ENCODE measurements at regions not wholly inside any gene's neighbourhood (a gene's known extent, or its start where the extent isn't known, plus 50 kb on each side); places are given as distances from the start of the nearest gene placed in this dataset.

DNA sequence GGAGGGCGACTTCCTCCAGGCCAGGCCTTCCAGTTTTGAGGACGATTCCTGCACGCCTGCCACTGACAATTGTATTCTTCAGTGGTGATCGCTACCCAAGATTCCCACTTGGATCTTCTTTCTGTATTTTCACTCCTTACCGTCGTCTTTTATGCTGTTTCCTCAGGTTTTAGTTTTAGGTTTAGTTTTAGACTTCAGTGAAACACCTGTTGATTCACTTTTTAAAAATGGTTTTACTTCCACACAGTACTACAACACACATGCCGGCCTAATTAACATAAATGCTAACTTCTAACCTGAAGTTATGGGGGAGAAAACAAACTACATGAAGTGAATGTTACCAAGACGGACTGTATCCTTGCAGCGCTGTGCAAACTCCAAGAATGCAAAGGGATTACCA, 530.6 kb upstream of the MGMT start:
- TF ChIP-seq, protein P1, sequence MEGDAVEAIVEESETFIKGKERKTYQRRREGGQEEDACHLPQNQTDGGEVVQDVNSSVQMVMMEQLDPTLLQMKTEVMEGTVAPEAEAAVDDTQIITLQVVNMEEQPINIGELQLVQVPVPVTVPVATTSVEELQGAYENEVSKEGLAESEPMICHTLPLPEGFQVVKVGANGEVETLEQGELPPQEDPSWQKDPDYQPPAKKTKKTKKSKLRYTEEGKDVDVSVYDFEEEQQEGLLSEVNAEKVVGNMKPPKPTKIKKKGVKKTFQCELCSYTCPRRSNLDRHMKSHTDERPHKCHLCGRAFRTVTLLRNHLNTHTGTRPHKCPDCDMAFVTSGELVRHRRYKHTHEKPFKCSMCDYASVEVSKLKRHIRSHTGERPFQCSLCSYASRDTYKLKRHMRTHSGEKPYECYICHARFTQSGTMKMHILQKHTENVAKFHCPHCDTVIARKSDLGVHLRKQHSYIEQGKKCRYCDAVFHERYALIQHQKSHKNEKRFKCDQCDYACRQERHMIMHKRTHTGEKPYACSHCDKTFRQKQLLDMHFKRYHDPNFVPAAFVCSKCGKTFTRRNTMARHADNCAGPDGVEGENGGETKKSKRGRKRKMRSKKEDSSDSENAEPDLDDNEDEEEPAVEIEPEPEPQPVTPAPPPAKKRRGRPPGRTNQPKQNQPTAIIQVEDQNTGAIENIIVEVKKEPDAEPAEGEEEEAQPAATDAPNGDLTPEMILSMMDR (IDR thresholded peaks at IDR 0.05; ENCODE audit: low read depth, low read length): no peak

DNA sequence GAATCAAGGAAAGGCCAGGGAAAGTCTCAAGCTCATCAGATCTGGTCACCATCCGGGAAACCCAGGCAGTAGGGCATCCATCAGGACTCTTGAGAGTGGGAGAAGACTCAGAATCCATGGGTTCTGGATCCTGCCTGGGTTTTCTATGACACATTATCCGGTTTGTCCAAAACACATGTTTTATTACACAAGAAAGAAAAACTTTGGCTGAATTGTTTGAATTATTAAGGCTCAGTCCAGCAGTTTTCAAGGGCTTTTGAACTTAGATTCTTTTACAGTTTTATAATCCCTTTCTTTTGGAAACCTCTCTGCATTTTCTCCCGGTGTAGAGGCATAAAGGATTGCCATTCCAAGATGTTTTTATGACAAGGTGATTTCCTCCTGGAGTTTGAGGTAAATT, 528.5 kb upstream of the MGMT start:
- no peak for DNase-seq (ENCODE audit: extremely low read depth, low read depth)
- TF ChIP-seq, protein P1 (IDR thresholded peaks at IDR 0.05; ENCODE audit: low read depth, low read length): no peak

More for the DNA sequence above, 530.6 kb upstream of the MGMT start:
- no peak for DNase-seq (ENCODE audit: extremely low read depth, low read depth)

GRCh38 chr10:128940081-128940480, 527.0 kb upstream of the MGMT start:
- DNase-seq (ENCODE audit: extremely low read depth, low read depth): no peak
- TF ChIP-seq, protein P1 (IDR thresholded peaks at IDR 0.05; ENCODE audit: low read depth, low read length): no peak

GRCh38 chr10:128943111-128943510, 523.9 kb upstream of the MGMT start:
- TF ChIP-seq, protein P1 (IDR thresholded peaks at IDR 0.05; ENCODE audit: low read depth, low read length): no peak
- no peak for DNase-seq (ENCODE audit: extremely low read depth, low read depth)

DNA sequence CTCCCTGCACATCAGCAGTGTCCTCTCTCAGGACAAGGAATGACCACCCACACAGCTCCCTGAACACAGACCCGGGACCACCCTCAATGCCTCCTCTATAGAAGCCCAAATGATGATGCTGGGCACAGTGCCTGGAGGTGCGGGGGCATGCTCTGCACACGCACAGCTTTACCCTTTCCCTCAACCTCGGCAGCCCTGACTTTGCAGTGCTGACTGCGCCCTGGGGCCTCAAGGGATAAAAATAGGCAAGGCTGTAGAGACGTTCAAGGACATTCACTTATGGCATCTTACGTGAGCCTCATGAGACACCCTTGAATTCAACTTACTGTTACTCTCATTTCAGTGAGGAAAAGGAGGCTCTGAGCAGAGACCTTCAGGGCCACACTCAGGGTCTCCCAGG, 521.6 kb upstream of the MGMT start:
- no peak for DNase-seq (ENCODE audit: extremely low read depth, low read depth)
- TF ChIP-seq, protein P1 (IDR thresholded peaks at IDR 0.05; ENCODE audit: low read depth, low read length): no peak

- TF ChIP-seq, protein P1 (IDR thresholded peaks at IDR 0.05; ENCODE audit: low read depth, low read length): no peak
- DNase-seq (ENCODE audit: extremely low read depth, low read depth): no peak
These were observed 516.7 kb upstream of the MGMT start for GRCh38 chr10:128950159-128950915.

GRCh38 chr10:128950916-128951275, 516.1 kb upstream of the MGMT start:
- DNase-seq (ENCODE audit: extremely low read depth, low read depth): no peak
- TF ChIP-seq, protein P1 (IDR thresholded peaks at IDR 0.05; ENCODE audit: low read depth, low read length): no peak
